PC-3 (cell line): ENCODE measurements at regions not wholly inside any gene's neighbourhood (a gene's known extent, or its start where the extent isn't known, plus 50 kb on each side); places are given as distances from the start of the nearest gene placed in this dataset.

ENCODE experiments used
- ATAC-seq: fragments of 200-7000 bp; cut with Tn5 transposase; 2 replicates; pipeline ENCODE4 v1.9.1; 2020; ENCODE audit warnings: mild to moderate bottlenecking, moderate library complexity
- BruUV-seq: library from RNA; stranded (reverse); fragments of 400-500 nt; replicated peaks from 2 replicates; lab custom pipeline; 2021; lab: Mats Ljungman, UMichigan
- CTCF ChIA-PET: fragments of 300-600 bp; sonication (Branson Sonifier 250); formaldehyde crosslinking; loops from one replicate; lab custom pipeline; 2022; ENCODE audit warnings: antibody characterized with exemption; lab: Charles Lee
- POLR2A ChIA-PET: fragments of 300-600 bp; sonication (Branson Sonifier 250); formaldehyde crosslinking; loops from one replicate; lab custom pipeline; 2022; ENCODE audit warnings: antibody characterized with exemption; ENCODE audit not compliant: unreplicated experiment; lab: Charles Lee
- DNase-seq: peaks from one replicate; pipeline ENCODE4 v3.0.0-alpha.2; 2015
- H2AFZ ChIP-seq: fragments of 300-600 bp; sonication (generic); 2 replicates; pipeline ENCODE4 v1.6.0; 2016; ENCODE audit warnings: antibody characterized with exemption, low read length
- H3F3A ChIP-seq: fragments of 300-600 bp; sonication (generic); one replicate; pipeline ENCODE4 v1.6.0; 2017; ENCODE audit warnings: antibody characterized with exemption, low read length, control low read depth, mild to moderate bottlenecking; ENCODE audit not compliant: unreplicated experiment
- H3K27ac ChIP-seq: fragments of 300-600 bp; sonication (generic); 2 replicates; pipeline ENCODE4 v1.5.1; 2016; ENCODE audit warnings: mild to moderate bottlenecking, low read length
- H3K27me3 ChIP-seq: fragments of 300-600 bp; sonication (generic); 2 replicates; pipeline ENCODE4 v1.6.1; 2016; ENCODE audit warnings: low read length, mixed read lengths
- H3K36me3 ChIP-seq: fragments of 300-600 bp; sonication (generic); 2 replicates; pipeline ENCODE4 v1.6.1; 2016; ENCODE audit warnings: low read depth, mixed run types, low read length, mixed read lengths
- H3K4me1 ChIP-seq: fragments of 300-600 bp; sonication (generic); 2 replicates; pipeline ENCODE4 v1.5.1; 2016; ENCODE audit warnings: low read length; ENCODE audit not compliant: insufficient read depth
- H3K4me2 ChIP-seq: fragments of 300-600 bp; sonication (generic); 2 replicates; pipeline ENCODE4 v1.6.0; 2016; ENCODE audit warnings: low read length
- H3K4me3 ChIP-seq: fragments of 300-600 bp; sonication (generic); 2 replicates; pipeline ENCODE4 v1.5.1; 2016; ENCODE audit warnings: mild to moderate bottlenecking, low read length, mixed read lengths
- H3K79me2 ChIP-seq: fragments of 300-600 bp; sonication (generic); 2 replicates; pipeline ENCODE4 v1.6.1; 2017; ENCODE audit warnings: low read length, mixed read lengths
- H3K9ac ChIP-seq: fragments of 300-600 bp; sonication (generic); 2 replicates; pipeline ENCODE4 v1.6.0; 2016; ENCODE audit warnings: mild to moderate bottlenecking, low read length
- H3K9me2 ChIP-seq: fragments of 300-600 bp; sonication (generic); replicated peaks from 2 replicates; pipeline ENCODE4 v1.6.1; 2016; ENCODE audit warnings: mixed run types, low read length, mixed read lengths
- H3K9me3 ChIP-seq: fragments of 300-600 bp; sonication (generic); 2 replicates; pipeline ENCODE4 v1.6.1; 2016; ENCODE audit warnings: low read length, mixed read lengths
- H4K20me1 ChIP-seq: fragments of 300-600 bp; sonication (generic); 2 replicates; pipeline ENCODE4 v1.6.1; 2016; ENCODE audit warnings: low read length, mixed read lengths
- EZH2 ChIP-seq: fragments of 300-600 bp; sonication (generic); IDR thresholded peaks from one replicate; pipeline ENCODE4 v1.6.1; 2017; ENCODE audit warnings: antibody characterized with exemption, mild to moderate bottlenecking, low read length; ENCODE audit not compliant: unreplicated experiment
- EZH2phosphoT487 ChIP-seq: fragments of 300-600 bp; sonication (generic); IDR thresholded peaks from 2 replicates; pipeline ENCODE4 v1.6.1; 2018; ENCODE audit warnings: mild to moderate bottlenecking, antibody characterized with exemption, low read length, borderline replicate concordance
- intact Hi-C: fragments of 100-400 bp; cut with micrococcal nuclease; formaldehyde crosslinking; loops from 2 replicates; pipeline ENCODE4 v1.9.0; 2023
- TF ChIP-seq, protein P1 (sequence below): fragments of 300-600 bp; sonication (generic); conservative IDR thresholded peaks from 2 replicates; pipeline ENCODE4 v1.5.1; 2017; ENCODE audit warnings: antibody characterized with exemption, low read depth, mild to moderate bottlenecking, low read length

DNA sequence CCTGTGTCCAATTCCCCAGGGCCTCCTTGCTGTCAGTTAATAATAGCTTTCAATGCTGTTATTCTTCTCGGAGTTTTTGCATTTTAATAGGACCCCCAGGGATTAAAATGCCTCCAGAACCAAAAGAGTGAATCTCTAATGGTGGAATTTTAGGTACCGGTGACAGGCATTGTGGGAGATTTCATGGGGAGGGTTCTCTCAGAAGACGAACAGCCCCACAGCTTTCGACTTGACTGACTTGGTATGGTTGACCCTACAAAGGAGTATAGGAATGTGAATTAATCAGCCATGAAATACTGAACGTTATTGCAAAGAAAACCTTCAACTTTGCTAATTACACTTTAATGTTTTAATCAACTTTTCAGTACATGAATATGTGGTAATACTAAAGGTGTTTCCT, 206.3 kb upstream of the FZD8 start:
- Histone ChIP-seq H3F3A (no peaks in the 10 kb centered on the region), H3K36me3 (no peaks in the 10 kb centered on the region), H3K27ac (no peak overlapping the region), H3K79me2 (no peaks in the 10 kb centered on the region), H3K4me2 (no peak overlapping the region), H3K27me3 (no peaks in the 10 kb centered on the region), H3K4me3 (no peak overlapping the region), H4K20me1 (no peaks in the 10 kb centered on the region), H3K9me2 (no peaks in the 10 kb centered on the region), H3K4me1 (no peaks in the 10 kb centered on the region), H3K9ac (no peak overlapping the region), H2AFZ (no peak overlapping the region), H3K9me3 (no peaks in the 10 kb centered on the region)
- ChIA-PET CTCF (no interaction called here), POLR2A (interaction anchor here (0.6 to 0.7 kb wide), 2 partner anchors 12 to 107 kb away, joined by 3 to 4 read pairs; no protein-coding TSS in a partner anchor)
- intact Hi-C loops = no loop called here
- DNase-seq (no peak), ATAC-seq (no peak)
- TF ChIP-seq EZH2 = no peak
- TF ChIP-seq, protein P1, sequence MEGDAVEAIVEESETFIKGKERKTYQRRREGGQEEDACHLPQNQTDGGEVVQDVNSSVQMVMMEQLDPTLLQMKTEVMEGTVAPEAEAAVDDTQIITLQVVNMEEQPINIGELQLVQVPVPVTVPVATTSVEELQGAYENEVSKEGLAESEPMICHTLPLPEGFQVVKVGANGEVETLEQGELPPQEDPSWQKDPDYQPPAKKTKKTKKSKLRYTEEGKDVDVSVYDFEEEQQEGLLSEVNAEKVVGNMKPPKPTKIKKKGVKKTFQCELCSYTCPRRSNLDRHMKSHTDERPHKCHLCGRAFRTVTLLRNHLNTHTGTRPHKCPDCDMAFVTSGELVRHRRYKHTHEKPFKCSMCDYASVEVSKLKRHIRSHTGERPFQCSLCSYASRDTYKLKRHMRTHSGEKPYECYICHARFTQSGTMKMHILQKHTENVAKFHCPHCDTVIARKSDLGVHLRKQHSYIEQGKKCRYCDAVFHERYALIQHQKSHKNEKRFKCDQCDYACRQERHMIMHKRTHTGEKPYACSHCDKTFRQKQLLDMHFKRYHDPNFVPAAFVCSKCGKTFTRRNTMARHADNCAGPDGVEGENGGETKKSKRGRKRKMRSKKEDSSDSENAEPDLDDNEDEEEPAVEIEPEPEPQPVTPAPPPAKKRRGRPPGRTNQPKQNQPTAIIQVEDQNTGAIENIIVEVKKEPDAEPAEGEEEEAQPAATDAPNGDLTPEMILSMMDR = no peak
- no peak for TF ChIP-seq EZH2phosphoT487
- BruUV-seq = no TSS peak

DNA sequence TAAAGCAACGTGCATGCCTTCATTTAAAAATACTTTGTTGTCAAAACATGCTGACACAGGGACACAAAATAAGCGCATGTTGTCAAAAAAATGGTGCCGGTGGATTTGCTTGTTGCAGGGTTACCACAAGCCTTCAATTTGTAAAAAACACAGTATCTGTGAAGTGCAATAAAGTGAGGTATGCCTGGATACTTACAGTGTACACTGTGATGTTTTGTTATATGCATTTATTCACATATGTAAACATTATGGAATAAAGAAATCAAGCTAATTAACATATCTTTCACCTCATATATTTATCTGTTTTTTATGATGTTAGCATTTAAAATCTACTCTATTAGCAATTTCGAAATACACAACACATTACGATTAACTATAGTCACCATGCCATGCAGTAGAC, 202.6 kb upstream of the FZD8 start:
- Histone ChIP-seq H3K4me2 (no peak overlapping the region), H3K9ac (no peak overlapping the region), H4K20me1 (no peaks in the 10 kb centered on the region), H3K27ac (no peak overlapping the region), H3K27me3 (no peaks in the 10 kb centered on the region), H3F3A (no peaks in the 10 kb centered on the region), H3K36me3 (no peaks in the 10 kb centered on the region), H3K9me2 (no peaks in the 10 kb centered on the region), H3K4me3 (no peak overlapping the region), H3K4me1 (no peaks in the 10 kb centered on the region), H2AFZ (no peak overlapping the region), H3K9me3 (peaks cover 14% of the 10 kb centered on the region; the same call in 1 of the 2 replicates), H3K79me2 (no peaks in the 10 kb centered on the region)
- ChIA-PET CTCF (no interaction called here), POLR2A (no interaction called here)
- intact Hi-C loops = no loop called here
- no peak for DNase-seq
- BruUV-seq = no TSS peak
- ATAC-seq = no peak
- TF ChIP-seq EZH2 (no peak), EZH2phosphoT487 (no peak)
- TF ChIP-seq, protein P1 = no peak

DNA sequence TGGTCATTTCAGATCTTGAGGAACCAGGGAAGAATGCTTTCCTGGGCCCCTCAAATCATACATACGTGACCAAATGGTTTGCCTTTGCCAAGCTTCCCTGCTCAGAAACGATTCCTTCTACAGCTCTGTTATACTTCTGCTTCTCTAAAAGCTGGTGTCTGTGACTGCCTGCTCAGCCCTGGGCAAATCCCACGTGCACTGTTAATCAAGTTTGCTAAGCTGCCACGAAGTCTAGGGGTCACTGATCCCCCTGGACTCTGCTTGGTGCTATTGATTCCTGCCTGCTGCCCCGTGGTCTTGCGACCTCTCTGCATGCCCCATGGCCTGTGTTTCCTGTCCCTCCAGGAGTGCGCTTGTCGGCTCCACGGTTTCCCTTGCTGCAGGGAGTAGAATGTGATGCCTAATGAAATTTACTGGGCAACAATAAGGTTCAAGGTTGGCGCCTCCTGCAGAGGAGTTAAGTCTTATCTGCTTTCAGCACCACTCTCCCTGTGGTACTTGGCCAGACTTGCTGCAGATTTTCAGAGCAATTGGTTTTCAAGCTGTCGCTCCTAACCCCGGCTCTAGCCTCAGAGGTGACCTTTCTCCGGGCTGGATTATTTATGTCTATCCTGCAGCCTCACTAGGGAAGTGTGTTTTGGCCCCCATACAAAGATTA, 201.6 kb upstream of the FZD8 start:
- H3K36me3 ChIP-seq = no peaks in the 10 kb centered on the region
- ATAC-seq = no peak
- no peaks in the 10 kb centered on the region for H3K27me3 ChIP-seq
- intact Hi-C loops = no loop called here
- CTCF ChIA-PET = interaction anchor here (0.6 kb wide), 1 partner anchor 213 kb away, joined by 3 read pairs; no protein-coding TSS in a partner anchor
- H3K4me3 ChIP-seq = no peak overlapping the region
- no peaks in the 10 kb centered on the region for H3K9me2 ChIP-seq
- H3K27ac ChIP-seq = no peak overlapping the region
- H3K9ac ChIP-seq = no peak overlapping the region
- TF ChIP-seq, protein P1 = no peak
- TF ChIP-seq EZH2phosphoT487 (no peak), EZH2 (no peak)
- POLR2A ChIA-PET = interaction anchor here (0.5 kb wide), 1 partner anchor 706 kb away, joined by 3 read pairs; no protein-coding TSS in a partner anchor
- no peak for DNase-seq
- H3K4me2 ChIP-seq = no peak overlapping the region
- no peak overlapping the region for H2AFZ ChIP-seq
- no peaks in the 10 kb centered on the region for H4K20me1 ChIP-seq
- H3K9me3 ChIP-seq = peaks cover 14% of the 10 kb centered on the region; the same call in 1 of the 2 replicates
- no peaks in the 10 kb centered on the region for H3F3A ChIP-seq
- H3K79me2 ChIP-seq = no peaks in the 10 kb centered on the region
- H3K4me1 ChIP-seq = no peaks in the 10 kb centered on the region
- no TSS peak for BruUV-seq
